ENCODE measurements at regions not wholly inside any gene's neighbourhood (a gene's known extent, or its start where the extent isn't known, plus 50 kb on each side); places are given as distances from the start of the nearest gene placed in this dataset.

DNA sequence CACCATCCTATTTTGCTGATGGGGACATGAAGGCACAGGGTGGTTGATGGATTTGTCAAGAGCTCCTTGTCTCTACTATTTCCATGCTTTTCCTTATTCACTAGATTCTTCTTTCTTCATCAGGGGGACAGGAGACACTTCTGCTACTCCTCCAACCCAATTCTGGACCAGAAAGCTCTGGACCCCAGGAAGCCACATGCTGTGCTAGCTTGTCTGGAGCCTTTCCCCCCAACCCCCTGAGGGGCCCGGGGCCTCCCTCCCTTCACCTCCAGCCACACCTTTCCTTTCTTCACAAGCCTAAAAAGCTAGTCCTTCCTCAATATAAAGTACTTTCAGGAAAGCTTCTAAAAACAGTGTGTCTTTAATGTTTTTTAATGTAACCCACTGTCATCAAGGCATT lies 75.1 kb upstream of the CAPRIN2 start:
- no peak for ATAC-seq
- H3K27ac ChIP-seq: no peak overlapping the region
- no peaks in the 10 kb centered on the region for H3K9me3 ChIP-seq
- H3K4me1 ChIP-seq: no peaks in the 10 kb centered on the region
- no peak for TF ChIP-seq POLR2A (IDR thresholded peaks at IDR 0.05)
- TF ChIP-seq, protein P1, sequence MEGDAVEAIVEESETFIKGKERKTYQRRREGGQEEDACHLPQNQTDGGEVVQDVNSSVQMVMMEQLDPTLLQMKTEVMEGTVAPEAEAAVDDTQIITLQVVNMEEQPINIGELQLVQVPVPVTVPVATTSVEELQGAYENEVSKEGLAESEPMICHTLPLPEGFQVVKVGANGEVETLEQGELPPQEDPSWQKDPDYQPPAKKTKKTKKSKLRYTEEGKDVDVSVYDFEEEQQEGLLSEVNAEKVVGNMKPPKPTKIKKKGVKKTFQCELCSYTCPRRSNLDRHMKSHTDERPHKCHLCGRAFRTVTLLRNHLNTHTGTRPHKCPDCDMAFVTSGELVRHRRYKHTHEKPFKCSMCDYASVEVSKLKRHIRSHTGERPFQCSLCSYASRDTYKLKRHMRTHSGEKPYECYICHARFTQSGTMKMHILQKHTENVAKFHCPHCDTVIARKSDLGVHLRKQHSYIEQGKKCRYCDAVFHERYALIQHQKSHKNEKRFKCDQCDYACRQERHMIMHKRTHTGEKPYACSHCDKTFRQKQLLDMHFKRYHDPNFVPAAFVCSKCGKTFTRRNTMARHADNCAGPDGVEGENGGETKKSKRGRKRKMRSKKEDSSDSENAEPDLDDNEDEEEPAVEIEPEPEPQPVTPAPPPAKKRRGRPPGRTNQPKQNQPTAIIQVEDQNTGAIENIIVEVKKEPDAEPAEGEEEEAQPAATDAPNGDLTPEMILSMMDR (IDR thresholded peaks at IDR 0.05 in 4 of 5, conservative IDR thresholded peaks at IDR 0.05 in 1 of 5): no peak
- H3K27me3 ChIP-seq: peaks cover 0 to 2% (median 0%) of the 10 kb centered on the region in 3 donors
- in situ Hi-C loops (cut with MboI; ENCODE audit: low sequenced_read_pairs in 4 of 4): no loop called here
- no peak for DNase-seq
- H3K36me3 ChIP-seq: no peaks in the 10 kb centered on the region
- intact Hi-C loops (cut with DNase I; ENCODE audit: low total_unique reads): no loop called here
- no peak overlapping the region for H3K4me3 ChIP-seq

DNA sequence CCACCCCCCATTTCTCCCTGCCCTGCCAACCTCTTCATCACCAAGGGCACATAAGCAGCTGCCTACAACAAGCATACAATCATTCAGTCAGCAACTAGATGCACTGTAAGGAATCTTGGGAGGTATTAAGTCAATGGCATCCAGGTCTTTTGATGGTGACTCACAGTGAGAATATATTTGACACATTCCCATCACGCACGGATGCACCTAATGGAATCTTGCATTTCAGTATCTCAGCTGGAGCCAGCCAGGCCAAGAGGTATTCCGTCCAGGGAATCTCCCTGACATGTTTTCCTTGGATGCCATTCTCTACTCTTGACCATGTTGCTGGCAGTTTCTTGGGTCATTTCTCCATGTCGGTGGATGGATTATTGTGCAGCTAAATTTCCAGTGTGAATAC lies 73.9 kb upstream of the CAPRIN2 start:
- no peaks in the 10 kb centered on the region for H3K4me1 ChIP-seq
- DNase-seq (no peak), ATAC-seq (no peak)
- no peak overlapping the region for H3K27ac ChIP-seq
- intact Hi-C loops (cut with DNase I; ENCODE audit: low total_unique reads) (no loop called here), in situ Hi-C loops (cut with MboI; ENCODE audit: low sequenced_read_pairs in 4 of 4) (no loop called here)
- H3K9me3 ChIP-seq: no peaks in the 10 kb centered on the region
- H3K27me3 ChIP-seq: no peaks in the 10 kb centered on the region
- no peak overlapping the region for H3K4me3 ChIP-seq
- no peak for TF ChIP-seq POLR2A (IDR thresholded peaks at IDR 0.05)
- H3K36me3 ChIP-seq: no peaks in the 10 kb centered on the region

GRCh38 chr12:30827101-30828066 lies 72.6 kb upstream of the CAPRIN2 start:
- Histone ChIP-seq H3K36me3 (no peaks in the 10 kb centered on the region), H3K9me3 (no peaks in the 10 kb centered on the region), H3K4me1 (no peaks in the 10 kb centered on the region), H3K4me3 (no peak overlapping the region), H3K27ac (no peak overlapping the region), H3K27me3 (no peaks in the 10 kb centered on the region)
- TF ChIP-seq, protein P1 (IDR thresholded peaks at IDR 0.05 in 4 of 5, conservative IDR thresholded peaks at IDR 0.05 in 1 of 5): no peak
- TF ChIP-seq POLR2A (IDR thresholded peaks at IDR 0.05): no peak
- intact Hi-C loops (cut with DNase I; ENCODE audit: low total_unique reads) (no loop called here), in situ Hi-C loops (cut with MboI; ENCODE audit: low sequenced_read_pairs in 4 of 4) (no loop called here)
- ATAC-seq: no peak
- no peak for DNase-seq

- no peaks in the 10 kb centered on the region for H3K27me3 ChIP-seq
- no peak overlapping the region for H3K4me3 ChIP-seq
- TF ChIP-seq POLR2A (IDR thresholded peaks at IDR 0.05): no peak
- TF ChIP-seq, protein P1 (IDR thresholded peaks at IDR 0.05 in 4 of 5, conservative IDR thresholded peaks at IDR 0.05 in 1 of 5): no peak
- H3K36me3 ChIP-seq: no peaks in the 10 kb centered on the region
- ATAC-seq (no peak), DNase-seq (no peak)
- in situ Hi-C loops (cut with MboI; ENCODE audit: low sequenced_read_pairs in 4 of 4): no loop called here
- H3K9me3 ChIP-seq: no peaks in the 10 kb centered on the region
- no peak overlapping the region for H3K27ac ChIP-seq
- intact Hi-C loops (cut with DNase I; ENCODE audit: low total_unique reads): no loop called here
- H3K4me1 ChIP-seq: no peaks in the 10 kb centered on the region
These were observed 71.5 kb upstream of the CAPRIN2 start for GRCh38 chr12:30826276-30826675.

DNA sequence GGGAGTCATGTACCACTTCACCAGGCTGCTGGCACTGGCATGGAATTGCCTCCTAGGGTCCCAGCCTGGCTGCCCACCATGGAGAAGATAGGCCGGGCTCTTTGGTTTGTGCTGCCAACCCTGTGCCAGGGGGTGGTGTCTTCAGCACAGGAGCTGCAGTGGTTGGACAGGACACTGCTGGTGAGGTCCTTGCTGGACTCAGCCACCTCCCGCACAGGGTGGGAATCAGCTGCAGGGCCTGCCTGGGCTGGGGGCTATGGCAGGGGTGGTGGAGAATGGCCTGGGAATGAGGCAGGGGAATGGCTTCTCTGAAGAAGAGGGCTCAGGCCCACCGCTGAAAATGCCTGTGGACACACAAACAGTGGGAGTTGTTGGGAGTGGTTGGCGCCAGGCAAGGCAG lies 70.6 kb upstream of the CAPRIN2 start:
- intact Hi-C loops (cut with DNase I; ENCODE audit: low total_unique reads): no loop called here
- in situ Hi-C loops (cut with MboI; ENCODE audit: low sequenced_read_pairs in 4 of 4): no loop called here

More for the DNA sequence above, 70.6 kb upstream of the CAPRIN2 start:
- ATAC-seq (no peak), DNase-seq (no peak)
- Histone ChIP-seq H3K36me3 (no peaks in the 10 kb centered on the region), H3K9me3 (no peaks in the 10 kb centered on the region), H3K4me1 (no peaks in the 10 kb centered on the region), H3K27ac (no peak overlapping the region), H3K27me3 (no peaks in the 10 kb centered on the region), H3K4me3 (no peak overlapping the region)
- TF ChIP-seq POLR2A (IDR thresholded peaks at IDR 0.05): no peak
- TF ChIP-seq, protein P1 (IDR thresholded peaks at IDR 0.05 in 4 of 5, conservative IDR thresholded peaks at IDR 0.05 in 1 of 5): no peak
